Keratinocyte (primary cell): ENCODE measurements at regions not wholly inside any gene's neighbourhood (a gene's known extent, or its start where the extent isn't known, plus 50 kb on each side); places are given as distances from the start of the nearest gene placed in this dataset.

Source experiments
- EZH2 ChIP-seq: IDR thresholded peaks from one replicate; pipeline ENCODE4 v1.6.1; 2012; ENCODE audit warnings: inconsistent platforms, mild to moderate bottlenecking, low read length, moderate library complexity
- TF ChIP-seq, protein P1 (sequence below), 3 experiments: IDR thresholded peaks in 1 of 3; conservative IDR thresholded peaks in 1 of 3; optimal IDR thresholded peaks in 1 of 3; 2 replicates in 2 of 3; 3 replicates in 1 of 3; pipeline versions ENCODE3 to v1.5.1; 2011; ENCODE audit warnings: low read length in 3 of 3, mild to moderate bottlenecking in 3 of 3, moderate library complexity in 2 of 3, control low read depth in 1 of 3, inconsistent platforms in 1 of 3; ENCODE audit not compliant: insufficient read depth in 2 of 3; ENCODE audit errors: extremely low read depth in 1 of 3

GRCh38 chr11:33420959-33421566, 163.9 kb downstream of the HIPK3 start:
- TF ChIP-seq, protein P1, sequence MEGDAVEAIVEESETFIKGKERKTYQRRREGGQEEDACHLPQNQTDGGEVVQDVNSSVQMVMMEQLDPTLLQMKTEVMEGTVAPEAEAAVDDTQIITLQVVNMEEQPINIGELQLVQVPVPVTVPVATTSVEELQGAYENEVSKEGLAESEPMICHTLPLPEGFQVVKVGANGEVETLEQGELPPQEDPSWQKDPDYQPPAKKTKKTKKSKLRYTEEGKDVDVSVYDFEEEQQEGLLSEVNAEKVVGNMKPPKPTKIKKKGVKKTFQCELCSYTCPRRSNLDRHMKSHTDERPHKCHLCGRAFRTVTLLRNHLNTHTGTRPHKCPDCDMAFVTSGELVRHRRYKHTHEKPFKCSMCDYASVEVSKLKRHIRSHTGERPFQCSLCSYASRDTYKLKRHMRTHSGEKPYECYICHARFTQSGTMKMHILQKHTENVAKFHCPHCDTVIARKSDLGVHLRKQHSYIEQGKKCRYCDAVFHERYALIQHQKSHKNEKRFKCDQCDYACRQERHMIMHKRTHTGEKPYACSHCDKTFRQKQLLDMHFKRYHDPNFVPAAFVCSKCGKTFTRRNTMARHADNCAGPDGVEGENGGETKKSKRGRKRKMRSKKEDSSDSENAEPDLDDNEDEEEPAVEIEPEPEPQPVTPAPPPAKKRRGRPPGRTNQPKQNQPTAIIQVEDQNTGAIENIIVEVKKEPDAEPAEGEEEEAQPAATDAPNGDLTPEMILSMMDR (optimal IDR thresholded peaks at IDR 0.05 in 1 of 3, IDR thresholded peaks at IDR 0.05 in 1 of 3, conservative IDR thresholded peaks at IDR 0.05 in 1 of 3; ENCODE audit: extremely low read depth in 1 of 3, insufficient read depth in 2 of 3, low read length in 3 of 3), result no peak
- TF ChIP-seq EZH2, result no peak
